ENCODE measurements at regions not wholly inside any gene's neighbourhood (a gene's known extent, or its start where the extent isn't known, plus 50 kb on each side); places are given as distances from the start of the nearest gene placed in this dataset.

GRCh38 chr20:52004018-52004417 is 187.6 kb downstream of the ZFP64 start:
- Histone ChIP-seq H3K4me1 (replicated peaks in 1 of 4; ENCODE audit: control insufficient read depth in 3 of 4, insufficient read depth in 4 of 4, low read length in 3 of 4) (peaks cover 4 to 14% (median 11%) of the 10 kb centered on the region in 4 experiments; a peak in 6 of 7 replicates), H4K91ac (replicated peaks; ENCODE audit: insufficient read length, low read length) (no peak overlapping the region), H2BK5ac (ENCODE audit: low read depth, low read length) (no peak overlapping the region), H3K4me2 (ENCODE audit: insufficient read depth in 1 of 2, low read depth in 2 of 2, low read length in 2 of 2) (peak overlapping the region in 1 of 2 experiments; percentile 37; a peak in 1 of 4 replicates), H3K18ac (ENCODE audit: extremely low read depth, low read length) (no peak overlapping the region; the same call in 1 of the 2 replicates), H3K79me2 (ENCODE audit: control insufficient read depth in 1 of 2, insufficient read depth in 2 of 2, low read length in 2 of 2) (no peaks in the 10 kb centered on the region), H2AFZ (ENCODE audit: low read length) (no peak overlapping the region), H3K36me3 (ENCODE audit: control insufficient read depth in 2 of 4, insufficient read depth in 4 of 4, low read length in 3 of 4) (no peaks in the 10 kb centered on the region), H2BK120ac (replicated peaks; ENCODE audit: low read depth, low read length) (no peak overlapping the region), H3K4ac (replicated peaks; ENCODE audit: insufficient read length, low read depth, low read length) (no peak overlapping the region), H4K8ac (ENCODE audit: extremely low read depth, insufficient read depth, low read length) (no peak overlapping the region), H3K23ac (ENCODE audit: insufficient read length) (no peak overlapping the region), H3K9me3 (ENCODE audit: insufficient read depth in 2 of 2, low read depth in 1 of 2, low read length in 1 of 2) (no peaks in the 10 kb centered on the region), H3K56ac (replicated peaks; ENCODE audit: insufficient read length, low read depth, low read length) (no peak overlapping the region), H4K5ac (ENCODE audit: insufficient read length, low read depth, low read length) (no peak overlapping the region), H2BK15ac (ENCODE audit: low read length) (no peak overlapping the region), H3K9ac (replicated peaks in 1 of 4; ENCODE audit: extremely low read depth in 1 of 4, low read depth in 3 of 4, low read length in 3 of 4) (no peak overlapping the region), H4K20me1 (replicated peaks in 1 of 2; ENCODE audit: control insufficient read depth in 1 of 2, insufficient read depth in 2 of 2, low read length in 2 of 2) (no peaks in the 10 kb centered on the region), H3K14ac (ENCODE audit: insufficient read length) (no peak overlapping the region), H2AK5ac (ENCODE audit: low read depth, low read length) (no peak overlapping the region), H3K79me1 (ENCODE audit: low read depth, low read length) (no peaks in the 10 kb centered on the region), H2BK20ac (ENCODE audit: low read length) (no peak overlapping the region), H2BK12ac (ENCODE audit: low read depth, low read length) (no peak overlapping the region), H3K23me2 (ENCODE audit: low read depth, low read length) (no peaks in the 10 kb centered on the region), H3K27me3 (replicated peaks in 1 of 4; ENCODE audit: control insufficient read depth in 3 of 4, extremely low read depth in 1 of 4, insufficient read depth in 3 of 4, low read length in 3 of 4) (no peaks in the 10 kb centered on the region), H3K27ac (ENCODE audit: low read depth, low read length) (no peak overlapping the region), H3K4me3 (ENCODE audit: extremely low read depth in 1 of 4, insufficient read depth in 2 of 4, low read depth in 3 of 4, low read length in 4 of 4) (no peak overlapping the region)
- DNase-seq (ENCODE audit: low read depth in 1 of 2, low spot score in 2 of 2) (no peak), FAIRE-seq (no peak)
- TF ChIP-seq ASH2L (IDR thresholded peaks at IDR 0.05; ENCODE audit: low read length): no peak
- no peak for TF ChIP-seq CBX8 (IDR thresholded peaks at IDR 0.05; ENCODE audit: borderline replicate concordance, low read depth, low read length)
- TF ChIP-seq POU5F1 (IDR thresholded peaks at IDR 0.05; ENCODE audit: low read depth, low read length): no peak
- CTCF ChIA-PET (ENCODE audit: partially characterized antibody): no interaction called here
- POLR2A ChIA-PET (ENCODE audit: partially characterized antibody): no interaction called here
- 58% methylated on average over 5 of the region's 5 CpGs; no CpG with 5 or more reads in 1 of the 2 experiments for WGBS, 2 experiments (ENCODE audit: extremely low coverage in 1 of 2, insufficient coverage in 1 of 2, insufficient read length in 1 of 2, insufficient replicate concordance in 2 of 2, low coverage in 1 of 2, low lambda C conversion rate in 2 of 2, missing lambda C conversion rate in 1 of 2)

Data from H1 (cell line).